HG03342 (cell line): ENCODE measurements at regions not wholly inside any gene's neighbourhood (a gene's known extent, or its start where the extent isn't known, plus 50 kb on each side); places are given as distances from the start of the nearest gene placed in this dataset.

ENCODE experiments used
- ATAC-seq: cut with Tn5 transposase; IDR thresholded peaks from one replicate; pipeline ENCODE4 v1.9.1; 2021; ENCODE audit warnings: mild to moderate bottlenecking, moderate library complexity; ENCODE audit not compliant: unreplicated experiment

DNA sequence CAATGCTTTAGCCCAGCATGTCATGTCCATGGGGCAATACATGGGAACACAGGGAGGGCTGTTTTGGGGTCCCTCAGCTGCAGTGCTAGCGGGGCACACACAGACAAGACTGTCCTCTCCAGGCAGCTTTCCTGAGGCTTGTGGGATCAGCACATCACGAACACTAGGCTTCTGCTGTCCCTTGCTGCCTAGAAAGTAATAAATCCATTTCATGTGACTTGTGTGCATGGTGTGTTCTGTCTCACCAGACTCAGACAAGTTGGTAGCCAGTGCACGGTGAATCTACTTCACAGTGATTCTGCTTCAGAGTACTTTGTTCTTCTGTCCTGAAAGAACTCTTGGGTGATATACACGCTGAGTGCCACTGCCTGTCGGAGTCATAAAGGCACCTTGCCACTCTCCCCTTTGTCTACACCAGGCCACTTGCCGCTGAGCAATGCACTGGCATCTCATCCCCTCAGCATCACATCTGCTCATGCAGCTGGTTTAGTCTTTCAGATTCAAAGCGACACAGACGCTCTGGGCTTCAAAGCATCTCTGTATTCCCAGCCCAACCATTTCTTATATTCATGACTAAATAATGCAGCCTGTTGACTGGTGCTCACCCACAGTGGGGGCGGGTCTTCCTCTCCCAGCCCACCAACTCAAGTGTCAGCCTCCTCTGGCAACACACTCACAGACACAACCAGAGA lies 95.2 kb upstream of the COX10 start:
- no peak for ATAC-seq

DNA sequence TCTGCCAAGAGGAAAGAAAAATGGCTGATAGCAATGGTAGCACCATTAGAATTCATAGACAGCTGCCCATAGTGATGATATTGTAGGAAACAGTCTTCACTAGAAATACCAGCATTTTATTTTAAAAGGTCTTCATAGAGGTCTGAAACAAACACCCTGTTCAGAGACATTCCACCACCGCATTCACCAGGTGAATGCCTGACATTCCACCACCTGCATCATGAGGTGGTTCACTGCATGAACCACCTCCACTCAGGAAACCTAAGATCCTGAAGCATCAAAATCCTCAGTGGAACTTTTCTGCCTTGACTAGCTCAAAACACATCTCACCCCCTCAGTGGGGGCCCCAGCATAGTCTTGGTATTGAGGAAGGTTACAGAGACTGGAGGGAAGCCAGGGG lies 91.5 kb upstream of the COX10 start:
- no peak for ATAC-seq

DNA sequence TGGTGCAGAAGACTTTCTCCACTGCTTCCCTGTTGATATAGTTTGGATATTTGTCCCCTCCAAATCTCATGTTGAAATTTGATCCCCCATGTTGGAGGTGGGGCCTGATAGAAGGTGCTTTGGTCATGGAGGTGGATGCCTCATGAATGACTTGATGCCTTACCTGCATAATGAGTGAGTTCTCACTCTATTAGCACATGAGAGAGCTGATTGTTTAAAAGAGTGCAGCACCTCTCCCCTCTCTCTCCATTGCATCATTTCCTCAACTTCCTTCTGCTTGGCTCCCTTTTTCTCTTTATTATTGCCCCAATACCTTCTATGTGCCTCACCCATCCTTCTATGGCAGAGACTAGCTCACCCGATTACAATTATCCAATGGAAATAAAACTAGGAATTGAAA lies 90.8 kb upstream of the COX10 start:
- no peak for ATAC-seq

DNA sequence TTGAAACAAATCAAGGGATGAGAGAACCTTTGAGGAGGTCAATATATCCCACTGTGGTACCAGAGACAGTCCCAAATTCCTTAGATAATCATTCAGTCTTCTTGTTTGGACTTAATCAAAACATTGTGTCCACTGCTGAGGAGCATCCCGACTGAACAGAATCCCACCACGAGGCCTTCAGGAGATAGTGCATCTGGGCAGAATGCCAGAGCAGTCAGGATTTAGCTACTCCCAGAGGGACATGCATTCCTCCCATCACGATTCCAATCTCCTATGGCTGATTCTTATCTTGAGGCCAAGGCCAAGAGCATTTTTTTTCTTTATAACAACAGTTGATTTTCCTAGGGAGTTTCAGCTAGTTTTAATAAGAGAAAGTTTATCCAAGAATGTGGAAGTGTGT lies 87.4 kb upstream of the COX10 start:
- ATAC-seq, result no peak

DNA sequence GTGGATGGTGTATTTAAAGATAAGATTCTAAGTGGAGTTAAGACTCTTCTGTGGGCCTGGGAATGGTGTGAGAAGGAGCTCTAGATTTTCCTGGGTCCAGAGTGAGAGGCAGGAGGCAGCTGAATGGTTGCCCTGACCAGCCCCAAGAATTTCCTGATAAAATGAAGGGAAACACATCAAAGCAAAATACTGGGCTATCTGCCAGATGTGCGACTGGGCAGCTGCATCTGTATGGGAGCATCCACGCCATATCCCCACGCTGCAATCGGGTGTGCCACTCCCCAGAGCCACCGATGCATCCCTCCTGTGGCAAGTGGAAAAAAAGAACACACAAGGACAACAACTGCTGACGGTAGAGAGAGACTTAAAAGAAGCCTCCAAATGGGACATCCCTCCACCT lies 84.3 kb upstream of the COX10 start:
- ATAC-seq, result no peak

DNA sequence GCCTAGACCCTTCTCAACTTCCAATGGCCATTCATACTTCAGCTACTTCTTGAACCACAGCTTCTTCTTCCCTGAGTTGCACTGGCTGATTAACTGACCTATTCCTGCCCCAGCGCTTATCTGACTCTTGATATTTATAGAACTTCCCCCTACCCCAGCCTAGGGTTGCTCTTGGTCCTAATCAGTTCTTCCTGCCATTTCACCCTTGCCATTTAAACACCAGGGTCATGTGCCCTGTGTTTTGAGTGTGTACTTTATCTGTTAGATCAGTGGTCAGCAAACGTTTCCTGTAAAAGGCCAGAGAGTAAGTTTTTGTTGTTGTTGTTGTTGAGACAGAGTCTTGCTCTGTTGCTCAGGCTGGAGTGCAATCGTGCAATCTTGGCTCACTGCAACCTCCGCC lies 82.4 kb upstream of the COX10 start:
- ATAC-seq, result no peak

DNA sequence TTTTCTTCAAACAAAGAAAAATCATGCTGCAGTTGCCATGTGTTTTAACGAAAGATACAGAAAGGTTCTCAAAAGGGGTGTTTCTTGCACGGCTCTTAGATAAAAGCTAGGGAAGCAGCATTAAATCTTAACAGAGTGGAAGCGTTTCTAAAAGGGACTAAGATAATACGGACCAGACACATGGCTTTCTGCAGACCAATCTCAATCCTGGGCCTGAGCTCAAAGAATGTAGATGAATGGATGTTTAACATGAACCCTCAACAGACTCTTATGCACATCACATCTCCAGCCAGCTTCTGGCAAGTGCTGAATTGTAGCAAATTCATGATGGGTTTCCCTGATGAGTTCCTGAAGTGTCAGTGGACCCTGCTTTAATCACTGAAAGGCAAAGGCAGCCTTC lies 80.2 kb upstream of the COX10 start:
- no peak for ATAC-seq

DNA sequence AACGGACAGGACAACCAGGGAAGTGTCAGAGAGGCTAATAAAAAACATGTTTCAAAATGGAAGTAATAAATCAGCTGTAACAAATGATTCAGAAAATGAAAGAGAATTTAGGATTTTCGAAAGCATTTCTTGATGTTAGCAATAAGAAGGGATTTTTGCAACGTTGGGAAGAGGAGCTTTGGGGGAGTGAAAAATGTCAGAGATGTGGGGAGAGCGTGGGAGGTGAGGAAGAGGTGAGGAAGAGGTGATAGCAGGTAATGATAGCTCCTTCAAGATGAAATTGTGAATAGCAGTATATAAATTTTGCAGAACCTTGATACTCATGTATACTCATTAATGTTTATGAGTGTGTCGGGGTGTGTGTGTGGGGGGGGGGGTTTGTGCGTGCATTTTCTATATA lies 76.2 kb upstream of the COX10 start:
- no peak for ATAC-seq

DNA sequence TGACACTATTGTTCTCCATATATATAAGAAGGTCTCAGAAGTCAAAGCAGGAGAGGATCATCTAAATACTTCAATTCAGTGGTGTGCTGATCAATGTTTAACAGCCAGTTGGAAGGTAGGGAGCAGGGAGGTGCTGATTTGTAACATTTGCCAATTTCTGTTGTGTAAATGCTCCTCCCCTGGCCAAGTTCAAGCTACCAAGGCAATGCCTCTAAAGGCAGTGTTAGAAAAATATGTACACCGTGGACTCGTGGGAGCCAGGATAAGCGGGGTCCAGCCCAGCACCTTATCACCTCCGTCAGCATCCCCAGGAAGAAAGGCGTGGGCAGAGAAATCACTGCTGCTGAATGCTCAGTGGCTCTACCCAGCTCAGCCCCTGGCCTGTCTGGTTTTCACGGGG lies 75.3 kb upstream of the COX10 start:
- ATAC-seq, result no peak

DNA sequence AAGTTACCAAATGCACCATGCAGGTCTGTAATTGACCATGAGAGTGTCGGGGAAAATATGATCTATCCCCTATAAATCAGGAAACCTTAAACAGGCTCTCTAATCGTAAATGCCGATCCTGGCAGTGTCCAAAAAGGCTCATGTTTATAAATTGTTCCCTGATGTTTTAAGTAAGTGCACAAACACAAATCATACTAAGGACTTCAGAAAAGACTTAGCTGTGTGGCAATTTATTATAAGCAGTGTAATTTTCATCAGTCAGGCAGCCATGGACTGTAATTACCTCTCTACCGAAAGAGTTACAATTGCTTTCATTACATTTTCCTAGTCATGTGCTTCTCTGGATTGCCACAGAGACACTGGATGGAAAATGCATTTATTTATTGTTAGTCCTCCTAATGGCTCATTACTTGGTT lies 73.4 kb upstream of the COX10 start:
- ATAC-seq, result no peak

DNA sequence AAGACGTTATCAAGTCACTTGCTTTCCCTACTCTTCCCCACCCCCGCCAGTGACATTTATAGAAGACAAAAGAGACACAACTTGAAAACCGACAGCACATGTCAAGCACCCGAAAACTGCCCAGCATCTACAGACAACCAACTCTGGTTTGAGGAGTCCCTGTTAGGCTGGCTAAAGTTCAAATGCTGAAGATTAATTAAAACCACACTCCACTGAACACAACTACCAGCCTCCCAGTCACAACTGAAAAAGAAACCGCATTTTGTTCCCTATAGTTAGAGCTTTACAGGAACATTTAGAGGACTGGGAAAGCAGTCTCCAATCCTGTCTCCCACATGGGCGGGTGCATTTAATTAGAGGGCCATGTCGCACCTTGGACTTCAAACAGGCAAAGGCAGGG lies 73.0 kb upstream of the COX10 start:
- no peak for ATAC-seq

DNA sequence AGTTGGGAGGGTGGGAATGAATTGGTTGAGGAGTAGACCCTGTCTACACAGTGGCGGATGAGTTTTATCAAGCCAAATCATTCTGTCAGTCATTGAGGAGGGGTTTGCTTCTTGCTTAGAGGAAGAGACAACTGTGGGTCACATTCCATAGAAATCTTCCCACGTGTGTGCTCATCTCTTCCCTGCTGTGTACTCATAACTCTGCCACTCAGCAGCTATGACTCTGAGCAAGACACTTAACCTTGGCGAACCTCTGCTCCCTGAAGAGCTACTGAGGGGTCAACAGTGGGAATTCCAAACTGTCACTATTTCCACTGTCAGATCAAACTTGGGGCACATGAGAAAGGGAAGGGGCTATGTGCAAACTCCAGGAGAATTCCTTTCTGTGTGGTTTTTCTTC lies 72.6 kb upstream of the COX10 start:
- no peak for ATAC-seq

DNA sequence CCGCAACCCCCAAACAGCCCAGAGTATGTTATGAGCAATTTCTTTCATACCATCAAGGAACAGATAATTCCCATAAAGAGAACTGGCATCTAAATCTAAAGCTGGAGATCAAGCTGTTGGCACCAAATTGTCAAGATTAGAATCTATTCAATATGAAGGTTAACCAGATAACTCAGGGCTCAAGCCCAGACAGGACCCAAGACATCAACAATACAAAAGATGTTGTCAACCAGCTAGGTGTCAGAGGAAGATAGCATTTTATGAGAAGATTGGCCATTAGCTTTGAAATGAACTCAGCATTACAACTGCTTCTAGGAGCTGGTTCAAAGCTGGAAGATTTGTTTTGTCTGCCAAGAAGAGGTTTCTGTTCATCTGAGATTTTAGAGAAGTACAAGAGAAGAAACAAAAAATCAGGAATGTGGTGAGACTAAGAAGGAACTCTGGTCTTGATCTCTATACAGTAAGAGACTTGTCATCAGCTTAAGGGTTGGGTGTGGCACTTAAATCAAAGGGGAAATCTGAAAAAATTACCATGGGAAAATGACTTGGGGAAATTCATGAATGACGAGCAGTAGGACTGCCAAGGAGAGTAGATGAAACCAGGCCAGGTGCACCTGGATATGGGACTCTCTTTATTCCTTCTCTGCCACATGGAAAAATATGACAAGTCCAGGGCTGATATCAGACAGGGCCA lies 64.2 kb upstream of the COX10 start:
- no peak for ATAC-seq

DNA sequence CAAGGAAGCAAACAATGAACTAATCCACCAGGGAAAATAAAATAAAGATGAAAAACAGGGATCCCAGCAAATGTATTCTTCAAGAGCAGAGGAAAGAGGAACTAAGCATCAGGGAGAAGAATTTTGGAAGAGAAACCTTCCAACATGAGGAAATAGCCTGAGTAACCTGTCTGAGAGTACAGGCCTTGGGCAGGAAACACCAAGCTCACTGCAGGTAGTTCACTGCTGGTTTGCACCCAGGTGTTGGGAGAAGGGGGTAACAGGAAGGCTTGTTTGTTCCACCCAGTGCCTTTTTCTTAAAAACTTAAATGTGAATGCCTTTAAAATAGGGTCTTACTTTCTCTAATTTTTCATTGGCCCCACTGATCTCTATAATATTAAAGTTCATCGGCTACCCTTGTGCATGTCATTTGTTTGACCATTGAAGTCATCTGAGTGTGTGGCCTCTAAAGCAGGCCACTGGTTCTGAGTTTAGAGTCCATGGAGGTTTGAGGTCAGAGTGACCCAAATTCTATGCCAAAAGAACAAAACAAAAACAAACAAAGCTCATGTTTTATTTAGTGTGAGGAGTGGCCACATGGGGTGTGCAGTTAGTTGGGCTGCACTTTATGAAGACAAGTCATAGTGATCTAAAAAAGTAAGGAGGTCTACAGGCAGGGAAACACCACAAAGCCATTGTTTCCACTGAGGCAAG lies 62.9 kb upstream of the COX10 start:
- ATAC-seq, result no peak

DNA sequence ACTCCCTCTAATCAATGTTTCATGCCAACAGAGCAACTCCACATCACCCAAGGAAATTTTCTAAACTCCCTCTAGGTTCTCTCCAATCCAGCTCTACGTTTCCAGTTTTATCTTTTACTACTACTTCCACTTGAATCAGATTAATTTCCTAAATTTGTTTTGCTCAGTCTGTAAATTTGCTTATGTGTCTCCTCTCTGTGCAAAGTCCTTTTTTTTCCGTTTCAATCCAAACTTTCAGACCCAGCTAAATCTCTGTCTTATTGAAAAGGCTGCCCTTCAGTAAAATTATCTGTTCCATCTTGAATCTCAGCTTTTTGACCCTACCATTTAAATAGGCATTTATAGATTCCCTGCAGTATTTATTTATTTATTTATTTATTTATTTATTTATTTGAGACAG lies 61.4 kb upstream of the COX10 start:
- no peak for ATAC-seq

DNA sequence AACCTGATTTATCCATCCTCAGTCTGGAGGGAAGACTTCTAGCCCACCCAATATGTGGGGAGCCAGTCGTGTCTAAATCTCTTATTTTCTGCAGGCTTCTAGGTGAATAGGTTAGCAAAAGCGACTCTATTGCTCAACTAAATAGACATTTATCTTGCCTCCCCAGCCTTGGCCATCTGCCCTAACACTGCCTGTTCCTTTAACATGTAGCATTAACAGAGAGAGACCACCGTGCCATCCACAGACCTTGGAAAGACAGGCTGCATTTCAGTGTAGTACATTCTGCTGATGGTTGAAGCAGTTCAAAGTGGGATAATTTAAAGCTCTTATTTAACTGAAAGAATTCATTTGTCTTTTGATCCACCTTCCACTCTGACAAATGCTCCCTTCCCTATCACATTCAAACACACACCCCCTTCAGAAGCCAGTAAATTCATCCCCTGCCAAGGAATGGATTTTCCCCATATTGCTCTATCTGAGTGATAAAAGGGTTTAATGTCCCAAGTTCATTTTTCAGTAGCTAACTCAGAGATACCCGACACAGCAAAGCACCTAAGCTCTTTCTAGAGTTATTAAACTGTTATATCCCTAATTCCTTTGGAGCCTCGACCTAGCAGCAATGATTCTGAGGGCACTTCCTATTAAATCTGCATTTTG lies 58.1 kb upstream of the COX10 start:
- ATAC-seq, result no peak

DNA sequence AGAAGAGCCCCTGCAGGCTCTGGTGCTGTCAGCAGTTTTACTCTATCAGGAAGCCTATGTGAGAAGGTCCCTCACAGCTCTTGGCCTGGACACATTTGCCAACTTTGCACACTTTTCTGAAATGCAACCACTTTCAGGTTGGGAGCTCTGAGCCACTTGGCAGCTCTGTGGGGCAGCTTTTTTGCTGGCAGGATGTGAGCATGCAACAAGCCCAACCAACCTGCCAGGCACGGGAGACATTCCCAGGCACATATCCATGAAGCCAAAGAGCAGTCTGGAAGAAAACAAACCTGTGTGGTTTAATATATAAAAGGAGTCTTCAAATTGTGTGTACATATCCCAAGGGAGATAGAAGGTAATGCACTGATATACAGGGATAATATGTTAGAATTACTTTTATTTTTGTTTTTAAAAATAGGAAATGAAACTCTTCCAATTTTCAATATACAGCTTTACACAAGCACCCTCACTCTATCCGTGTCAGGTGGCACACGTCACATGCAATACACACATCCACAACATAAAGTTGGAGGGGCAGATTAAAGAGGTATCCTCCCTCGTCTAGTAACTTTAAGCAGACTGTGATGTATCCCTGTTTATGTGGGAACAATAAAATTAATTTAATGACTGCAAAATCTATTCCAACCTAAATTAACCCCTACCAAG lies 57.4 kb upstream of the COX10 start:
- ATAC-seq, result no peak

DNA sequence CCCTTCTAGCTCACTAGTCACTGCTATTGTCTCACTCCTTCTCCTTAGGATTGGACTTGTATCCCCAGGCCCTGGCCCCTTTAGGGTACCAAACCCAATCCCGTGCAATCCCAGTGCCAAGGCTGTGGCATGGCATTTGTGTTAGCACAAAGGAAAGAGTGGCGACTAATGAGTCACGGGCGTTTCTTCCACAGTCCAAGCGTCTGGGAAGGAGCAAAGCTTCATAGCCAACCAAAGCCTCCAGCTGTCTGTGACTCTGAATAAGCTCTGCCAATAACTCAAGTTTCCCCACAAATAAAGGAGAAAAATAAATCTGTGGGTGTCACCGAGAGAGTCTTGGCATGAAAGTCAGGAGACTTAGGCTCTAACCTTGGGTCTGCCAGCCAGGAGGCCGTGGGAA lies 54.6 kb upstream of the COX10 start:
- ATAC-seq, result no peak

DNA sequence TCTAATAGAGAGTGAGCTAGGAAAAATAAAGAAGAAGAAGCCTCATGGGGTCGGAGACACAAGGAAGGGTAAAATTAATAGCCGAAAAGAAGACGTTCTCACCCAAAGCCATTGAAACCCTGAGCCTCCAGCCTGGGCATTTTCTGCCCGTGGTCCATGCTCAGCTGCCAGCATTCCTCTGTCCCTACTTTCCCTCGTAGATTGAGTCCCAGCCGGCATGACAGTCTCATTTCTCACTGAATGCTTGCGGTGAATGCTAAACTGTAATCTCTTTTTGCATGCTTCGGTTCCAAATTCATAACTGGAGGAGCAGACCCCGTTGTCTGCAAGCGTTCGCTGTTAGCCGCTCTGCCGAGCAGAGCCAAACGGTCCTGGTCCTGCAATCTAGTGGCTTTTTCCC lies 54.0 kb upstream of the COX10 start:
- ATAC-seq, result no peak

DNA sequence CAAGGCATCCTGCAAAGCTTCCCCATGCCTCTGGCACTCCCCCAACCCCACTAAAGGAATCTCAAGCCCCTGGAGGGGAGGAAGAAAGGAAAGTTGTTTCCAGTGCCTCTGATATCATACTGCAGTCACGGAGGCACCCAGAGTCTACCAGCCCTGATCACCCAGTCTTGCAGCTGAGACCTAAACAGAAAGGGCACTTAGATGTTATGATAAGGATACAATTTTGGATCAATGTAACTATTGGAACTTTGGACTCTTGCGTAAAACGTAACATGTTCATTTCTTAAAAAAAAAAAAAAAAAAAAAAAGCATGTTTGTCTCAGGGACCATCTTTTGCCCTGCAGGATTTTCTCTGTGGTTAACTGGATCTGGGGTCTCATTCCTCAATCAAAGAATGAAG lies 52.4 kb upstream of the COX10 start:
- no peak for ATAC-seq

DNA sequence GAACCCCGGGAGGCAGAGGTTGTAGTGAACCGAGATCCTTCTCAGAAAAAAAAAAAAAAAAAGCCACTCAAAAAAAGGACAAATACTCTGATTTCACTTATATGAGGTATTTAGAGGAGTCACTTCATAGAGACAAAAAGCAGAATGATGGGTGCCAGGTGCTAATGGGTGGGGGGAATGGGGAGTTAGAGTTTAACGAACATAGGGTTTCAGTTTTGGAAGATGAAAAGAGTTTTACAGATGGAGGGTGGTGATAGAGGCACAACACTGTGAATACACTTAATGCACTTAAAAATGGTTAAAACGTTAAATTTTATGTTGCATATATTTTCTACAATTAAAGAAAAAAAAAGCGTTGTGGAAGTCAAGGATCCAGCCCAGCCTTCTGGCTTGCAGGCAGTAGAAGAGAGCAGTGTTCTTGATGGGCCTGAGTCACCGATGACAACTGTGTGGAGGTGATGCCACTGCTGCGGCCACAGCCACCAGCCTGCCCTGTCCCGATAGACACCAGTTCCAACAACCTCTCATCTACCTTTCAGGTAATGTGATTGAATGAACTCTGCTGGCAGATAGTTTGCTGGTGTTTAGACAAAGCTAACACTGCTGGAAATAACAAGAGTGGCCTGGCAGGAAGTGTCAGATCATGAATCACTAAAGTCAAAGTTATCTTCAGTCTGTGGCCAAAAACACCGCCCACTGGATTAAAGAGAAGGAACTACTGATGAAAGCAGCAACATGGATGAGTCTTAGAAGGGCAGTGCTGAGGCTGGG lies 49.9 kb upstream of the COX10 start:
- no peak for ATAC-seq
